ENCODE measurements at regions not wholly inside any gene's neighbourhood (a gene's known extent, or its start where the extent isn't known, plus 50 kb on each side); places are given as distances from the start of the nearest gene placed in this dataset.

DNA sequence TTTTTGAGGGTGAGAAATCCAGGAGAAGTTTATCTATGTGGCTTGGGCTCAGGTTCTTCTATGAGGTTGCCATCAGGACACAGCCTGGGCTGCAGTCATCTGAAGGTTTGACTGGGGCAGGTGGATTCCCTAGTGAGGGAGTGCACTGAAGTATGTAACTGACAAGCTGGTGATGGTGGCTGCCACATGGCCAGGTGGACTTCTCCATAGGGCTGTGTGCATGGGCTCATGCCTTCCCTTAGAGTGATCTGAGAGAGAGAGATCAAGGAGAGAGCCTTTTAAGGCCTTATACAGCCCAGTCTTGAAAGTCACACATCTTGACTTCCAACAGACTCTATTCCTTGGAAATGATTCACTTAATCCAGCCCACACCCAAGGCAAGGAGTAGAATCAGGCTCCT lies 266.6 kb upstream of the PITRM1 start:
- H3K4me3 ChIP-seq (ENCODE audit: low read depth, low read length): no peak overlapping the region
- POLR2A ChIA-PET: no interaction called here
- TF ChIP-seq, protein P1, sequence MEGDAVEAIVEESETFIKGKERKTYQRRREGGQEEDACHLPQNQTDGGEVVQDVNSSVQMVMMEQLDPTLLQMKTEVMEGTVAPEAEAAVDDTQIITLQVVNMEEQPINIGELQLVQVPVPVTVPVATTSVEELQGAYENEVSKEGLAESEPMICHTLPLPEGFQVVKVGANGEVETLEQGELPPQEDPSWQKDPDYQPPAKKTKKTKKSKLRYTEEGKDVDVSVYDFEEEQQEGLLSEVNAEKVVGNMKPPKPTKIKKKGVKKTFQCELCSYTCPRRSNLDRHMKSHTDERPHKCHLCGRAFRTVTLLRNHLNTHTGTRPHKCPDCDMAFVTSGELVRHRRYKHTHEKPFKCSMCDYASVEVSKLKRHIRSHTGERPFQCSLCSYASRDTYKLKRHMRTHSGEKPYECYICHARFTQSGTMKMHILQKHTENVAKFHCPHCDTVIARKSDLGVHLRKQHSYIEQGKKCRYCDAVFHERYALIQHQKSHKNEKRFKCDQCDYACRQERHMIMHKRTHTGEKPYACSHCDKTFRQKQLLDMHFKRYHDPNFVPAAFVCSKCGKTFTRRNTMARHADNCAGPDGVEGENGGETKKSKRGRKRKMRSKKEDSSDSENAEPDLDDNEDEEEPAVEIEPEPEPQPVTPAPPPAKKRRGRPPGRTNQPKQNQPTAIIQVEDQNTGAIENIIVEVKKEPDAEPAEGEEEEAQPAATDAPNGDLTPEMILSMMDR (IDR thresholded peaks at IDR 0.05; ENCODE audit: insufficient read depth, low read length, missing control alignments): no peak
- no peak for DNase-seq (ENCODE audit: low read depth, low spot score)
- CTCF ChIA-PET: no interaction called here

DNA sequence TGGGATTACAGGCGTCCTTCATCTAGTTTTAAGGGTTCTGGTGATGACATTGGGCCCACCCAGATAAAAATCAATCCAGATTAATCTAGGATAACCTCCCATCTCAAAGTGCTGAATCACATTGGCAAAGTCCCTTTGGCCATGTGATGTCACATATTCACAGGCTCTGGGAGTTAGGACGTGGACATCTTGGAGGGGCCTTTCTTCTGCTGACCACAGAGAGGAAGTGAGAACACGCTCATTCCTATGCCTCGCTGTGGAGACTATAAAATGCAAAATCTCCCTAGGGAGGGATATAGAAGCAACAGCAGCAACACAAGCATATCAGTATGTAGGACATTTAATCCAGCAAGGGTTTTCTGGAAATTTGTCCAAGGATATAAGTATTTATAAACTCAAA lies 266.0 kb upstream of the PITRM1 start:
- ChIA-PET POLR2A (no interaction called here), CTCF (no interaction called here)

DNA sequence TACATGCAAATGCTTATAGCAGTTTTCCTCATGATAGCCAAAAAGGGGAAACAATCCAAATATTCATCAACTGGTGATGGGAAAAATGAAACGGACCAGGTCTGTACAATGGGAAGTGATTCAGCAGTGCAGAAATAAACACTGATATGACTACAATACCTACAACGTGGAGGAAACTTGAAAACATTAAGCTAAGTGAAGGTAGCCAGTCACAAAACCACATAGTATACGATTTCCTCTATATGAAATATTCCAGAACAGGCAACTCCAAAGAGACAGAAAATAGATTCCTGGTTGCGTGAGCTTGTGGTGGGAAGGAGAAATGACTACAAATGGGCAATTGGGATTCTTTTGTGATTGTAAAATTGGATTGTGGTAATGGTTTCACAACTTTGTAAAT lies 263.1 kb upstream of the PITRM1 start:
- POLR2A ChIA-PET: no interaction called here
- no peak overlapping the region for H3K4me3 ChIP-seq (ENCODE audit: low read depth, low read length)
- no peak for DNase-seq (ENCODE audit: low read depth, low spot score)
- CTCF ChIA-PET: interaction anchor here (1.0 kb wide), 1 partner anchor 338 kb away, joined by 3 read pairs; no protein-coding TSS in a partner anchor
- TF ChIP-seq, protein P1 (IDR thresholded peaks at IDR 0.05; ENCODE audit: insufficient read depth, low read length, missing control alignments): no peak

More for the DNA sequence above, 266.0 kb upstream of the PITRM1 start:
- no peak overlapping the region for H3K4me3 ChIP-seq (ENCODE audit: low read depth, low read length)
- TF ChIP-seq, protein P1 (IDR thresholded peaks at IDR 0.05; ENCODE audit: insufficient read depth, low read length, missing control alignments): no peak
- DNase-seq (ENCODE audit: low read depth, low spot score): no peak

DNA sequence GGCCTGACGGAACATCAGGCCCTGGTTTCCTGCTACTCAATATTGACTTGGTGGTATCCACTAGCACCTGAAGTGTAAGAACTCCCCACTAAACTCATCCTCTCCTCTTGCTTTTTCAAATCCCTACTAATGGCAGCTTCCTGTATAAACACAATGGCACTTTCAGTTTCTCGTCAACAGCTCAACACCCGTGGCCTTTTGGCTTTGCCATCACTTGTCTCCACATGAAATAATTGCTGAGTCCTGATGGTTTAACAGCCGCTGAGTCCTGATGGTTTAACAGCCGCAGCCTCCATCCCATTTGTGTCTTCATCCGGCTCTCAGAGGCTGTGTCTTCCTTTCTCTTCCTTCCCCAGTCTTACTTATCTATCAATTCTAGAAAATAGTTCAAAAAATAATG lies 261.4 kb upstream of the PITRM1 start:
- POLR2A ChIA-PET: no interaction called here
- CTCF ChIA-PET: no interaction called here
- H3K4me3 ChIP-seq (ENCODE audit: low read depth, low read length): no peak overlapping the region
- TF ChIP-seq, protein P1 (IDR thresholded peaks at IDR 0.05; ENCODE audit: insufficient read depth, low read length, missing control alignments): no peak
- DNase-seq (ENCODE audit: low read depth, low spot score): no peak

DNA sequence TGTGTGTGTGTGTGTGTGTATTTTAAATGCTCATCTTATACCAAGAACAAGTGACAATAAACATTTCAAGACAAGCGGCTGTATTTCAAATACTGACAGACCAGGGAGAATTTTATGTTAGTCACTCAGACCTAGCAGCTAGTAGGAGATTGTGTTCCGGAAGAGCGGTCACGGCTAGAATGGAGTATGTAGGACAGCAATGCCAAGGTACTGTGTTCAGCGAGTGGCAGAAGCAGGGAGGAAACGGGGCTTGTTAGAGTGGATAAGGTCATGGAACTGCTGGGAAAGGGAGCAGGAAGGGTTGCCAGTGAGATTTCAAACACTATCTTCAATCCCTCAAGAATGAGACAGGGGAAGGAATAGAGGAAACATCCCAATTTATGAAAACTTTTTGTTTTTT lies 260.5 kb upstream of the PITRM1 start:
- ChIA-PET CTCF (no interaction called here), POLR2A (no interaction called here)
- no peak for DNase-seq (ENCODE audit: low read depth, low spot score)
- TF ChIP-seq, protein P1 (IDR thresholded peaks at IDR 0.05; ENCODE audit: insufficient read depth, low read length, missing control alignments): no peak
- H3K4me3 ChIP-seq (ENCODE audit: low read depth, low read length): no peak overlapping the region

DNA sequence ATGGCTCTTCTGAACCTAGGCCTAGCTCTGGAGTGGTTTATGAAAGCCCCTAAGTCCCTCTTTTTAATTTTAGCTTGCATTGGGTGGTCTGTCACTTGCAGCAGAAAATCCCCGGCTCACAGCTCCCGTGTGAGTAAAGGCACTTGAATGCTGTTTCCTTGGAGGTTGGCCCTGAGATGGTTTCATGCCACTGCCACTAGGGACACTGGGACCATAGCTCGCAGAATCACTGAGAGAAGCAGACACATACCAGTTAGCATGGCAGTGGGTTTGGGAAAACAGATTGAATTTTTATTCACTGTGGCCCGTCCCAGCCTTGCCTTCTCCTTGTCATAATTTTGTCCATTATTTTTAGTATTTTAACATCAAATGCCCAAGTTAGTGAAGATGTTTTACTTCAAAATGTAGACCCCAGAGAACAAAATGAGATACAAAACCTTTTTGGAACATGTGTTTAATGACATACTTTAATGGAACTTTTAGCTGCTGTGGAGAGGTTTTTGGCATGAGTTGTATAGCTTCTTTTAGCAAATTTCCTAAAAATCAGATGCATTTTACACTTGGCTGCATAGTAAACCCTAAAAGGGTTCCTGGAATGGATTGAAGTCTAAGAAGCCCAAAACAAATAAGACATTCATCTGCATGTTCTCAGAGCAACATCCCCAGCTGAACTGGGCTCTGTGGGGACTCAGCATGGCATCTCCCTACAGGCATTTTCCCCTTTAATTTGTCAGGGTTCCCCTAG lies 259.7 kb upstream of the PITRM1 start:
- no peak for DNase-seq (ENCODE audit: low read depth, low spot score)
- H3K4me3 ChIP-seq (ENCODE audit: low read depth, low read length): no peak overlapping the region
- ChIA-PET POLR2A (no interaction called here), CTCF (no interaction called here)
- TF ChIP-seq, protein P1 (IDR thresholded peaks at IDR 0.05; ENCODE audit: insufficient read depth, low read length, missing control alignments): no peak

Measured in AG04449 (cell line).